WTC11 (cell line): ENCODE measurements at regions not wholly inside any gene's neighbourhood (a gene's known extent, or its start where the extent isn't known, plus 50 kb on each side); places are given as distances from the start of the nearest gene placed in this dataset.

Experiments used
- ATAC-seq: fragments of 200-7000 bp; cut with Tn5 transposase; 2 replicates; pipeline ENCODE4 v1.10.0; 2021; ENCODE audit warnings: mild to moderate bottlenecking, moderate library complexity
- CTCF ChIA-PET: fragments of 300-600 bp; sonication (Branson Sonifier 250); formaldehyde crosslinking; loops from one replicate; lab custom pipeline; 2021; ENCODE audit warnings: antibody characterized with exemption; lab: Charles Lee
- POLR2A ChIA-PET: fragments of 350-600 bp; sonication (Branson Sonifier 250); formaldehyde crosslinking; loops from one replicate; lab custom pipeline; 2021; ENCODE audit warnings: antibody characterized with exemption; lab: Charles Lee
- DNase-seq: peaks from one replicate; pipeline ENCODE4 v3.0.0; 2021; ENCODE audit warnings: low spot score
- H3K27ac Mint-ChIP-seq: 2 replicates; pipeline ENCODE4 v1.8.0; 2021; ENCODE audit warnings: mixed read lengths
- H3K27me3 Mint-ChIP-seq: 2 replicates; pipeline ENCODE4 v1.8.0; 2021; ENCODE audit warnings: low read depth, mild to moderate bottlenecking, moderate library complexity, mixed read lengths
- H3K36me3 Mint-ChIP-seq: 2 replicates; pipeline ENCODE4 v1.8.0; 2021; ENCODE audit warnings: mixed read lengths
- H3K4me1 Mint-ChIP-seq: 2 replicates; pipeline ENCODE4 v1.8.0; 2022; ENCODE audit warnings: mixed read lengths
- H3K4me3 Mint-ChIP-seq: 2 replicates; pipeline ENCODE4 v1.8.0; 2021; ENCODE audit warnings: mild to moderate bottlenecking, moderate library complexity, mixed read lengths
- H3K9me3 Mint-ChIP-seq: 2 replicates; pipeline ENCODE4 v1.8.0; 2021; ENCODE audit warnings: mixed read lengths
- ATF1 ChIP-seq: sonication (generic); formaldehyde crosslinking; IDR thresholded peaks from 2 replicates; pipeline ENCODE4 v1.8.1; 2023; ENCODE audit warnings: mild to moderate bottlenecking, moderate library complexity, missing genetic modification reagents
- ELF4 ChIP-seq: sonication (generic); formaldehyde crosslinking; IDR thresholded peaks from 2 replicates; pipeline ENCODE4 v1.8.1; 2022; ENCODE audit warnings: low read depth, mild to moderate bottlenecking, moderate library complexity, missing genetic modification reagents
- FOXJ3 ChIP-seq: sonication (generic); formaldehyde crosslinking; IDR thresholded peaks from 2 replicates; pipeline ENCODE4 v1.9.0; 2021; ENCODE audit warnings: missing genetic modification reagents, mild to moderate bottlenecking, borderline replicate concordance
- FOXP1 ChIP-seq: sonication (generic); formaldehyde crosslinking; IDR thresholded peaks from 2 replicates; pipeline ENCODE4 v1.8.0; 2022; ENCODE audit warnings: missing genetic modification reagents, mild to moderate bottlenecking, moderate library complexity, borderline replicate concordance
- IRF2 ChIP-seq: sonication (generic); formaldehyde crosslinking; IDR thresholded peaks from 2 replicates; pipeline ENCODE4 v1.8.0; 2022; ENCODE audit warnings: low read depth, missing genetic modification reagents, borderline replicate concordance
- NR3C1 ChIP-seq: sonication (generic); formaldehyde crosslinking; conservative IDR thresholded peaks from 2 replicates; pipeline ENCODE4 v1.8.1; 2023; ENCODE audit warnings: low read depth, mild to moderate bottlenecking, missing genetic modification reagents
- PRRX2 ChIP-seq: fragments of 250-450 bp; sonication (Bioruptor Pico); IDR thresholded peaks from 2 replicates; pipeline ENCODE4 v1.8.0; 2021; ENCODE audit warnings: mild to moderate bottlenecking
- TEAD1 ChIP-seq: sonication (generic); formaldehyde crosslinking; IDR thresholded peaks from 2 replicates; pipeline ENCODE4 v1.8.0; 2022; ENCODE audit warnings: mild to moderate bottlenecking, missing genetic modification reagents
- TEAD4 ChIP-seq: sonication (generic); formaldehyde crosslinking; IDR thresholded peaks from 2 replicates; pipeline ENCODE4 v1.8.0; 2022; ENCODE audit warnings: mild to moderate bottlenecking, missing genetic modification reagents
- TP53 ChIP-seq: sonication (generic); formaldehyde crosslinking; IDR thresholded peaks from 2 replicates; pipeline ENCODE4 v1.8.1; 2023; ENCODE audit warnings: mild to moderate bottlenecking, missing genetic modification reagents
- ZBTB21 ChIP-seq: sonication (generic); formaldehyde crosslinking; IDR thresholded peaks from 2 replicates; pipeline ENCODE4 v1.8.1; 2023; ENCODE audit warnings: mild to moderate bottlenecking, missing genetic modification reagents, borderline replicate concordance
- ZNF317 ChIP-seq: sonication (generic); formaldehyde crosslinking; IDR thresholded peaks from 2 replicates; pipeline ENCODE4 v1.8.1; 2023; ENCODE audit warnings: low read depth, mild to moderate bottlenecking, moderate library complexity, missing genetic modification reagents, borderline replicate concordance
- ZNF671 ChIP-seq: fragments of 250-450 bp; sonication (Bioruptor Pico); IDR thresholded peaks from 2 replicates; pipeline ENCODE4 v1.8.0; 2021; ENCODE audit warnings: mild to moderate bottlenecking
- TF ChIP-seq, protein P1 (sequence below): fragments of 200-600 bp; IDR thresholded peaks from 2 replicates; pipeline ENCODE4 v1.8.0; 2022; ENCODE audit warnings: antibody characterized with exemption
- TF ChIP-seq, protein P2 (sequence below): sonication (generic); formaldehyde crosslinking; IDR thresholded peaks from 2 replicates; pipeline ENCODE4 v1.8.0; 2023; ENCODE audit warnings: mild to moderate bottlenecking, missing genetic modification reagents
- TF ChIP-seq, protein P3 (sequence below): sonication (generic); formaldehyde crosslinking; IDR thresholded peaks from 2 replicates; pipeline ENCODE4 v1.8.1; 2022; ENCODE audit warnings: mild to moderate bottlenecking, missing genetic modification reagents, moderate library complexity, borderline replicate concordance
- TF ChIP-seq, protein P4 (sequence below): sonication (generic); formaldehyde crosslinking; IDR thresholded peaks from 2 replicates; pipeline ENCODE4 v1.8.0; 2023; ENCODE audit warnings: missing genetic modification reagents
- TF ChIP-seq, protein P5 (sequence below): fragments of 250-450 bp; sonication (Bioruptor Pico); IDR thresholded peaks from 2 replicates; pipeline ENCODE4 v1.9.0; 2021; ENCODE audit warnings: mild to moderate bottlenecking
- TF ChIP-seq, protein P6 (sequence below): fragments of 250-450 bp; sonication (Bioruptor Pico); IDR thresholded peaks from 2 replicates; pipeline ENCODE4 v1.8.0; 2021; ENCODE audit warnings: mild to moderate bottlenecking
- TF ChIP-seq, protein P7 (sequence below): sonication (generic); formaldehyde crosslinking; conservative IDR thresholded peaks from 2 replicates; pipeline ENCODE4 v1.8.1; 2023; ENCODE audit warnings: mild to moderate bottlenecking, low read depth, missing genetic modification reagents, moderate library complexity
- TF ChIP-seq, protein P8 (sequence below): sonication (generic); formaldehyde crosslinking; IDR thresholded peaks from 2 replicates; pipeline ENCODE4 v1.8.1; 2023; ENCODE audit warnings: mild to moderate bottlenecking, missing genetic modification reagents

DNA sequence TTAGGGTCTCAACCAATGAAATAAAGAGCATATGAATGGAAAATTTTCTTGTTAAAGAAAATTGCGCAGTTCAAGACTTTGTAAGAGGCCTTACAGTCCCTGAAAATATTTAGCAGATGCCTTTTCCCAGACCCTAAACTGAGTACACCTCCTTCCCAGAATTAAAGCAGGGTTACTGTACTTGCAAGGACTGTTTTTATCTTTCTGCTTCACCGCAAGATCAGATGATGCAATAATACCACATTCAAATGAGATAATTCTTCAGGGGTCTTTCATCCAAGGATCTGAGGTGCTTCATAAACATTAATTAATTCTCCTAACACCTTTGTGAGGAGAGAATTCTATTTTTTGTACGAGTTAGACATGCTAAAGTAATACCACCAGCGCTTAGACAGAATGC, 1071.8 kb upstream of the PIK3C3 start:
- Mint-ChIP-seq H3K4me3 (no peak overlapping the region), H3K27me3 (no peaks in the 10 kb centered on the region), H3K9me3 (no peaks in the 10 kb centered on the region), H3K36me3 (no peaks in the 10 kb centered on the region), H3K27ac (no peak overlapping the region), H3K4me1 (peaks cover 20% of the 10 kb centered on the region)
- CTCF ChIA-PET = no interaction called here
- no peak for TF ChIP-seq ZBTB21
- TF ChIP-seq ATF1 = no peak
- TF ChIP-seq, protein P1, sequence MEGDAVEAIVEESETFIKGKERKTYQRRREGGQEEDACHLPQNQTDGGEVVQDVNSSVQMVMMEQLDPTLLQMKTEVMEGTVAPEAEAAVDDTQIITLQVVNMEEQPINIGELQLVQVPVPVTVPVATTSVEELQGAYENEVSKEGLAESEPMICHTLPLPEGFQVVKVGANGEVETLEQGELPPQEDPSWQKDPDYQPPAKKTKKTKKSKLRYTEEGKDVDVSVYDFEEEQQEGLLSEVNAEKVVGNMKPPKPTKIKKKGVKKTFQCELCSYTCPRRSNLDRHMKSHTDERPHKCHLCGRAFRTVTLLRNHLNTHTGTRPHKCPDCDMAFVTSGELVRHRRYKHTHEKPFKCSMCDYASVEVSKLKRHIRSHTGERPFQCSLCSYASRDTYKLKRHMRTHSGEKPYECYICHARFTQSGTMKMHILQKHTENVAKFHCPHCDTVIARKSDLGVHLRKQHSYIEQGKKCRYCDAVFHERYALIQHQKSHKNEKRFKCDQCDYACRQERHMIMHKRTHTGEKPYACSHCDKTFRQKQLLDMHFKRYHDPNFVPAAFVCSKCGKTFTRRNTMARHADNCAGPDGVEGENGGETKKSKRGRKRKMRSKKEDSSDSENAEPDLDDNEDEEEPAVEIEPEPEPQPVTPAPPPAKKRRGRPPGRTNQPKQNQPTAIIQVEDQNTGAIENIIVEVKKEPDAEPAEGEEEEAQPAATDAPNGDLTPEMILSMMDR = no peak
- TF ChIP-seq TP53 (CRISPR knock-in tag) = no peak
- no peak for TF ChIP-seq FOXJ3 (CRISPR knock-in tag)
- TF ChIP-seq, protein P2, sequence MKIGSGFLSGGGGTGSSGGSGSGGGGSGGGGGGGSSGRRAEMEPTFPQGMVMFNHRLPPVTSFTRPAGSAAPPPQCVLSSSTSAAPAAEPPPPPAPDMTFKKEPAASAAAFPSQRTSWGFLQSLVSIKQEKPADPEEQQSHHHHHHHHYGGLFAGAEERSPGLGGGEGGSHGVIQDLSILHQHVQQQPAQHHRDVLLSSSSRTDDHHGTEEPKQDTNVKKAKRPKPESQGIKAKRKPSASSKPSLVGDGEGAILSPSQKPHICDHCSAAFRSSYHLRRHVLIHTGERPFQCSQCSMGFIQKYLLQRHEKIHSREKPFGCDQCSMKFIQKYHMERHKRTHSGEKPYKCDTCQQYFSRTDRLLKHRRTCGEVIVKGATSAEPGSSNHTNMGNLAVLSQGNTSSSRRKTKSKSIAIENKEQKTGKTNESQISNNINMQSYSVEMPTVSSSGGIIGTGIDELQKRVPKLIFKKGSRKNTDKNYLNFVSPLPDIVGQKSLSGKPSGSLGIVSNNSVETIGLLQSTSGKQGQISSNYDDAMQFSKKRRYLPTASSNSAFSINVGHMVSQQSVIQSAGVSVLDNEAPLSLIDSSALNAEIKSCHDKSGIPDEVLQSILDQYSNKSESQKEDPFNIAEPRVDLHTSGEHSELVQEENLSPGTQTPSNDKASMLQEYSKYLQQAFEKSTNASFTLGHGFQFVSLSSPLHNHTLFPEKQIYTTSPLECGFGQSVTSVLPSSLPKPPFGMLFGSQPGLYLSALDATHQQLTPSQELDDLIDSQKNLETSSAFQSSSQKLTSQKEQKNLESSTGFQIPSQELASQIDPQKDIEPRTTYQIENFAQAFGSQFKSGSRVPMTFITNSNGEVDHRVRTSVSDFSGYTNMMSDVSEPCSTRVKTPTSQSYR = no peak
- no peak for TF ChIP-seq PRRX2 (CRISPR knock-in tag)
- TF ChIP-seq NR3C1 (CRISPR knock-in tag) = no peak
- no peak for TF ChIP-seq ELF4 (CRISPR knock-in tag)
- TF ChIP-seq, protein P3, sequence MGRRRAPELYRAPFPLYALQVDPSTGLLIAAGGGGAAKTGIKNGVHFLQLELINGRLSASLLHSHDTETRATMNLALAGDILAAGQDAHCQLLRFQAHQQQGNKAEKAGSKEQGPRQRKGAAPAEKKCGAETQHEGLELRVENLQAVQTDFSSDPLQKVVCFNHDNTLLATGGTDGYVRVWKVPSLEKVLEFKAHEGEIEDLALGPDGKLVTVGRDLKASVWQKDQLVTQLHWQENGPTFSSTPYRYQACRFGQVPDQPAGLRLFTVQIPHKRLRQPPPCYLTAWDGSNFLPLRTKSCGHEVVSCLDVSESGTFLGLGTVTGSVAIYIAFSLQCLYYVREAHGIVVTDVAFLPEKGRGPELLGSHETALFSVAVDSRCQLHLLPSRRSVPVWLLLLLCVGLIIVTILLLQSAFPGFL (CRISPR knock-in tag) = no peak
- TF ChIP-seq, protein P4, sequence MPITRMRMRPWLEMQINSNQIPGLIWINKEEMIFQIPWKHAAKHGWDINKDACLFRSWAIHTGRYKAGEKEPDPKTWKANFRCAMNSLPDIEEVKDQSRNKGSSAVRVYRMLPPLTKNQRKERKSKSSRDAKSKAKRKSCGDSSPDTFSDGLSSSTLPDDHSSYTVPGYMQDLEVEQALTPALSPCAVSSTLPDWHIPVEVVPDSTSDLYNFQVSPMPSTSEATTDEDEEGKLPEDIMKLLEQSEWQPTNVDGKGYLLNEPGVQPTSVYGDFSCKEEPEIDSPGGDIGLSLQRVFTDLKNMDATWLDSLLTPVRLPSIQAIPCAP (CRISPR knock-in tag) = no peak
- TF ChIP-seq, protein P5, sequence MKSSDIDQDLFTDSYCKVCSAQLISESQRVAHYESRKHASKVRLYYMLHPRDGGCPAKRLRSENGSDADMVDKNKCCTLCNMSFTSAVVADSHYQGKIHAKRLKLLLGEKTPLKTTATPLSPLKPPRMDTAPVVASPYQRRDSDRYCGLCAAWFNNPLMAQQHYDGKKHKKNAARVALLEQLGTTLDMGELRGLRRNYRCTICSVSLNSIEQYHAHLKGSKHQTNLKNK (CRISPR knock-in tag) = no peak
- TF ChIP-seq FOXP1 (CRISPR knock-in tag) = no peak
- TF ChIP-seq, protein P6, sequence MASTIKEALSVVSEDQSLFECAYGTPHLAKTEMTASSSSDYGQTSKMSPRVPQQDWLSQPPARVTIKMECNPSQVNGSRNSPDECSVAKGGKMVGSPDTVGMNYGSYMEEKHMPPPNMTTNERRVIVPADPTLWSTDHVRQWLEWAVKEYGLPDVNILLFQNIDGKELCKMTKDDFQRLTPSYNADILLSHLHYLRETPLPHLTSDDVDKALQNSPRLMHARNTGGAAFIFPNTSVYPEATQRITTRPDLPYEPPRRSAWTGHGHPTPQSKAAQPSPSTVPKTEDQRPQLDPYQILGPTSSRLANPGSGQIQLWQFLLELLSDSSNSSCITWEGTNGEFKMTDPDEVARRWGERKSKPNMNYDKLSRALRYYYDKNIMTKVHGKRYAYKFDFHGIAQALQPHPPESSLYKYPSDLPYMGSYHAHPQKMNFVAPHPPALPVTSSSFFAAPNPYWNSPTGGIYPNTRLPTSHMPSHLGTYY (CRISPR knock-in tag) = no peak
- no peak for TF ChIP-seq IRF2 (CRISPR knock-in tag)
- no peak for TF ChIP-seq TEAD4 (CRISPR knock-in tag)
- ATAC-seq (no peak), DNase-seq (no peak)
- POLR2A ChIA-PET = no interaction called here

DNA sequence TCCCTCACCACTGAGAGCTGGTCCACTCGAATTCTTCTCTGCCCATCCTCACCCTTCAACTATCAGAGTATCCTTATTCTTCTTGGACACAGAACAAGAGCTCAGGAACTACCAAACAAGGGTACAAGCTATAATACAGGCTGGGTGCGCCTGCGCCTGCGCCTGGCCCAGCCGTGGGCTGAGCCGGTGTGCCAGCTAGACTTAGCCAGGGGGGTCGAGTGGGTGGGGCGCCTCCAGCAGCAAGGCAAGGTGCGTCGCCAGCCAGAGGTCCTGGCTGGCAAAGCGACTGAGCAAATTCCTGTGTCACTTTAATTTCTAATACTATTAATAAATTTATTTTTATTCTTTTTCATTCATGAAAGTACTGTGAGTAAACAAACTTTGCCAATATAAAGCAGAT, 1072.6 kb upstream of the PIK3C3 start:
- H3K36me3 Mint-ChIP-seq = no peaks in the 10 kb centered on the region
- POLR2A ChIA-PET = no interaction called here
- no peak for ATAC-seq

More for the DNA sequence above, 1072.6 kb upstream of the PIK3C3 start:
- DNase-seq = no peak
- Mint-ChIP-seq H3K4me1 (peaks cover 28% of the 10 kb centered on the region), H3K27ac (no peak overlapping the region), H3K4me3 (no peak overlapping the region), H3K27me3 (peaks cover 1% of the 10 kb centered on the region; the same call in 1 of the 2 replicates), H3K9me3 (no peaks in the 10 kb centered on the region)
- CTCF ChIA-PET = no interaction called here
- TF ChIP-seq IRF2 (CRISPR knock-in tag) (no peak), TEAD1 (no peak), ZNF671 (CRISPR knock-in tag) (no peak), ZNF317 (CRISPR knock-in tag) (no peak)
- TF ChIP-seq, protein P7, sequence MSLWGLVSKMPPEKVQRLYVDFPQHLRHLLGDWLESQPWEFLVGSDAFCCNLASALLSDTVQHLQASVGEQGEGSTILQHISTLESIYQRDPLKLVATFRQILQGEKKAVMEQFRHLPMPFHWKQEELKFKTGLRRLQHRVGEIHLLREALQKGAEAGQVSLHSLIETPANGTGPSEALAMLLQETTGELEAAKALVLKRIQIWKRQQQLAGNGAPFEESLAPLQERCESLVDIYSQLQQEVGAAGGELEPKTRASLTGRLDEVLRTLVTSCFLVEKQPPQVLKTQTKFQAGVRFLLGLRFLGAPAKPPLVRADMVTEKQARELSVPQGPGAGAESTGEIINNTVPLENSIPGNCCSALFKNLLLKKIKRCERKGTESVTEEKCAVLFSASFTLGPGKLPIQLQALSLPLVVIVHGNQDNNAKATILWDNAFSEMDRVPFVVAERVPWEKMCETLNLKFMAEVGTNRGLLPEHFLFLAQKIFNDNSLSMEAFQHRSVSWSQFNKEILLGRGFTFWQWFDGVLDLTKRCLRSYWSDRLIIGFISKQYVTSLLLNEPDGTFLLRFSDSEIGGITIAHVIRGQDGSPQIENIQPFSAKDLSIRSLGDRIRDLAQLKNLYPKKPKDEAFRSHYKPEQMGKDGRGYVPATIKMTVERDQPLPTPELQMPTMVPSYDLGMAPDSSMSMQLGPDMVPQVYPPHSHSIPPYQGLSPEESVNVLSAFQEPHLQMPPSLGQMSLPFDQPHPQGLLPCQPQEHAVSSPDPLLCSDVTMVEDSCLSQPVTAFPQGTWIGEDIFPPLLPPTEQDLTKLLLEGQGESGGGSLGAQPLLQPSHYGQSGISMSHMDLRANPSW (CRISPR knock-in tag) = no peak
- TF ChIP-seq, protein P8, sequence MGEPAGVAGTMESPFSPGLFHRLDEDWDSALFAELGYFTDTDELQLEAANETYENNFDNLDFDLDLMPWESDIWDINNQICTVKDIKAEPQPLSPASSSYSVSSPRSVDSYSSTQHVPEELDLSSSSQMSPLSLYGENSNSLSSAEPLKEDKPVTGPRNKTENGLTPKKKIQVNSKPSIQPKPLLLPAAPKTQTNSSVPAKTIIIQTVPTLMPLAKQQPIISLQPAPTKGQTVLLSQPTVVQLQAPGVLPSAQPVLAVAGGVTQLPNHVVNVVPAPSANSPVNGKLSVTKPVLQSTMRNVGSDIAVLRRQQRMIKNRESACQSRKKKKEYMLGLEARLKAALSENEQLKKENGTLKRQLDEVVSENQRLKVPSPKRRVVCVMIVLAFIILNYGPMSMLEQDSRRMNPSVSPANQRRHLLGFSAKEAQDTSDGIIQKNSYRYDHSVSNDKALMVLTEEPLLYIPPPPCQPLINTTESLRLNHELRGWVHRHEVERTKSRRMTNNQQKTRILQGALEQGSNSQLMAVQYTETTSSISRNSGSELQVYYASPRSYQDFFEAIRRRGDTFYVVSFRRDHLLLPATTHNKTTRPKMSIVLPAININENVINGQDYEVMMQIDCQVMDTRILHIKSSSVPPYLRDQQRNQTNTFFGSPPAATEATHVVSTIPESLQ (CRISPR knock-in tag) = no peak
